ENCODE measurements at regions not wholly inside any gene's neighbourhood (a gene's known extent, or its start where the extent isn't known, plus 50 kb on each side); places are given as distances from the start of the nearest gene placed in this dataset.
A peak's percentile ranks its signal among the peaks of the same experiment; 100 is the strongest.

DNA sequence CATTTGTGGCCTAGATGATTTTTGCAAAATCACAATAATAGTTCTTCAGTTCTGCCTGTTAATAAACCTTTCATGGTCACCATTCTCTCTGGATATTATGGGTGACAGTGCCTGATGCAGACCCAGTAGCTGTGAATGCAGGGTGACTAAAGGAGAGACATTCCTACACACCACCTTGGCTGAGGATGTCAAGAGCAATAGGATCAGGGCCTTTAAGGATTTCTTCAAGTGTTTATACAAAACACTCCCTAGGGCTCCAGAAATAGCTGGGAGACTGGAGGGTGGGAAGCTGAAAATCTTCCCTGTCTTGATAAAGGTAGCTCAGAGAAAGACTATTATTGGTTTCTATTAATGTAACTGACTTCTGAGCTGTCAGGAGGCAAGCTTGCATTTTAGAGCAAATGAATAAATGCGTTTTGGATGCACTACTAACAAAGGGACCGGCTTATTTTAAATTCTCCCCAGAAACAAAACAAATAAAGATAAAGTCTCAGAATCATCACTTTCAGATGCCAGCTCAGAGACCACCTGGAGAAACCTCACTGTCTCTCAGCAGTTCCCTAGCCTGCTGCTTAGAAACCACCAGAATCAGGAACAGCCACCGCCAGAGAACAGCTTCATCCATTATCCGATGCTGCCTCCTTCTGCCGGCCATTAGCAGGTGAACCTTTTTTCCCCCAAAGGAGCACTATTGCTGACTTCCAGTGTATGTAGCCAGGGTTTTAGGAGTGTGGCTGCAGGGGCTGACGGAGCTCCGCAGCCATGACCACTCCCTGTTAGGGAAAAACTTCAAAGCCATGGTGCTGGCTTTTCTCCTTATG lies 171.4 kb upstream of the DYNLRB2 start:
- no peak overlapping the region for H3K4me3 ChIP-seq (ENCODE audit: low read length)
- DNase-seq (ENCODE audit: low read depth), result peak; percentile 15
- TF ChIP-seq, protein P1, sequence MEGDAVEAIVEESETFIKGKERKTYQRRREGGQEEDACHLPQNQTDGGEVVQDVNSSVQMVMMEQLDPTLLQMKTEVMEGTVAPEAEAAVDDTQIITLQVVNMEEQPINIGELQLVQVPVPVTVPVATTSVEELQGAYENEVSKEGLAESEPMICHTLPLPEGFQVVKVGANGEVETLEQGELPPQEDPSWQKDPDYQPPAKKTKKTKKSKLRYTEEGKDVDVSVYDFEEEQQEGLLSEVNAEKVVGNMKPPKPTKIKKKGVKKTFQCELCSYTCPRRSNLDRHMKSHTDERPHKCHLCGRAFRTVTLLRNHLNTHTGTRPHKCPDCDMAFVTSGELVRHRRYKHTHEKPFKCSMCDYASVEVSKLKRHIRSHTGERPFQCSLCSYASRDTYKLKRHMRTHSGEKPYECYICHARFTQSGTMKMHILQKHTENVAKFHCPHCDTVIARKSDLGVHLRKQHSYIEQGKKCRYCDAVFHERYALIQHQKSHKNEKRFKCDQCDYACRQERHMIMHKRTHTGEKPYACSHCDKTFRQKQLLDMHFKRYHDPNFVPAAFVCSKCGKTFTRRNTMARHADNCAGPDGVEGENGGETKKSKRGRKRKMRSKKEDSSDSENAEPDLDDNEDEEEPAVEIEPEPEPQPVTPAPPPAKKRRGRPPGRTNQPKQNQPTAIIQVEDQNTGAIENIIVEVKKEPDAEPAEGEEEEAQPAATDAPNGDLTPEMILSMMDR (conservative IDR thresholded peaks at IDR 0.05; ENCODE audit: low read depth, low read length), result peak; percentile 76

DNA sequence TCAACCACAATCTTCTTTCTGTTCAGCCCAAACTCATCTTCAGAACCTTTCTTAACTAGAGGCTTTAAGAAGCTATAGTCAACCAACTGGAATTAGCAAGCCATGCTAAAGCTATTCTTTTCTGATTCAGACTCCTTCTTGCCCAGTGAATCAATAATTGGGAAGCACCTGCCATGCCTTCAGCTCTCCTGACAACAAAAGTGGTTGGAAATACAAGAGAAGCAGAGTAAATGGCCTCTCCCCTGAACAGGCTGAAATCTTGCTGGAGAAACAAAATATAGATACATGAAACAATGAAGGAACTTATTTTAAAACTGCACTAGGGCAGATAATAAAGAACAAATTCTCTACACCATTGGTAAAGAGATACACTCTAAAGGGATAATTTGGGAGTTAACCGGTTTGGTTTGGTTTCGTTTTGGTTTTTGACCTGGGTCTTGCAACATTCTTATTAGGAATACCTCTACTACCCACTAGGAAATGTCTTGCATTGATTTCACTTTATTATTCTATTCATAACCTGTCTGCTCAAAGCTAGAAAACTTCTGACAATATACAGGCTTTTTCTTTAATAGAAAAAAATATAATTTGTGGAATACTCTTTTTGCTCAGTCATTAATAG lies 173.6 kb upstream of the DYNLRB2 start:
- H3K4me3 ChIP-seq (ENCODE audit: low read length), result no peak overlapping the region
- DNase-seq (ENCODE audit: low read depth), result no peak
- TF ChIP-seq, protein P1 (conservative IDR thresholded peaks at IDR 0.05; ENCODE audit: low read depth, low read length), result no peak

DNA sequence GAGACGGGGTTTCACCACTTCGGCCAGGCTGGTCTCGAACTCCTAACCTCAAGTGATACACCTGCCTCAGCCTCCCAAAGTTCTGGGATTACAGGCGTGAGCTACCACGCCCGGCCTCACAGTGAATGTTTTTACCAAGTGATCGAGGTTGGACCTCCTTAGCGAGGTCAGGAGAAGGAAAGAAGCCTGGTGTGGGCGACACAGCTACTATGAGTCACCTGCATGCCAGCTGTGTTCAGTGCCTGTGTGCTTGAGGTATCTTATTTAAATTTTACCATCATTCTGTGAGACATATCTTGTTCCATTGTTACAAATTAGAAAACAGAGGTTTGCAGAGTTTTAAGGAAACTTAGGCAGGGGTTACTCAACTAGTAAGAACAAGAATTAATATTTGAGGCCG lies 174.8 kb upstream of the DYNLRB2 start:
- H3K4me3 ChIP-seq (ENCODE audit: low read length), result no peak overlapping the region
- no peak for DNase-seq (ENCODE audit: low read depth)
- TF ChIP-seq, protein P1 (conservative IDR thresholded peaks at IDR 0.05; ENCODE audit: low read depth, low read length), result no peak

DNA sequence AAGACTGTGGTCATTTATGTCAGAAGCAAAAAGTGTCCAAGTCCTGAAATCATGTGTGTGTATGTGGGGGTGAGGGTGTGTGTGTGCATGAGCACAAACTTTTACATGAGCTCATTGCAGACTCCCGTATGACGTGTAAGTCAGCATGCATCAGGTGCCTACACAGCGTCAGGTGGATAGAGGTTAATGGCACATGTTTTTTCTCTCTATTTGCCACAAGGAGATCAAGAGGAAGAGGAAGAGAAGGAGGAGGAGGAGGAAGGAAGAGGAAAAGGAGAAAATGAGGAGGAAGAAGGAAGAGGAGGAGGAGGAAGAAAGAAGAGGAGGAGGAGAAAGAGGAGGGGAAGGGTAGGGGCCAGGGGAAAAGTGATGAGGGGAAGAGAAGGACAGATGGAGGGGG lies 178.0 kb upstream of the DYNLRB2 start:
- DNase-seq (ENCODE audit: low read depth), result no peak
- TF ChIP-seq, protein P1 (conservative IDR thresholded peaks at IDR 0.05; ENCODE audit: low read depth, low read length), result no peak
- H3K4me3 ChIP-seq (ENCODE audit: low read length), result no peak overlapping the region

DNA sequence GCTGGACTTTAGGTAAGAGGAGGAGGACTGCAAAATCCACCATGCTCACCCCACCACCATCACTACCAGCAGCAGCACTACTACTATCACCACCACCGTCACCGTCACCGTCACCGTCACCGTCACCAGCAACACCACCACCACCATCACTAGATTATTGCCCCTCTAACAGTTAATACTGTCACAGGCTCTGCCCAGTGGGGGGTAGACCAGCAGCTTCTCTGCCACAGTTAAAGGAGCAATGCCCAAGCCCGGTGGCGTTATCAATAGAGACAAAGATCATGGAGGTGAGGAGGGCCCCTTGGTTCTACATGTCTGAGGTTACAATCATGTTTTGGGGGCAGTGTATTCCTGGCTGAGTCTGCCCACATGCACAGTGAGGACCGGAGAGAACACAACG lies 184.4 kb upstream of the DYNLRB2 start:
- H3K4me3 ChIP-seq (ENCODE audit: low read length), result no peak overlapping the region
- DNase-seq (ENCODE audit: low read depth), result no peak
- TF ChIP-seq, protein P1 (conservative IDR thresholded peaks at IDR 0.05; ENCODE audit: low read depth, low read length), result no peak

DNA sequence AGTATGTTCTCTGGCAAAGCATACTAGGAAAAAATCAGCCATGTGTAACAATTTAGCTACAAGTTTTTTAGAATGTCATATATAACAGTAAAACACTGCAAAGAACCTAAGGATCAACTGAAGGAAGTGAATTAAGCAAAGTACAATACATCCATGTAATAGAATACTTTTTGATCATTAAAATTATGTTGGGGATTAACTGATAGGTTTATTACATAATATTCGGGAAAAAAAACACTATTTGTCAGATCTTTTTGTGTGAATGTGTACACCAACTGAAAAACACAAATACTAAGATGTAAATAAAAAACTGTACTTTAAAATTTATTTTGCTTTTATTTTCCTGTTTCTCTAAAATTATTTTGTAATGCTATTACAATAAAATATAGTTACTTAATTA lies 185.5 kb upstream of the DYNLRB2 start:
- H3K4me3 ChIP-seq (ENCODE audit: low read length), result no peak overlapping the region
- TF ChIP-seq, protein P1 (conservative IDR thresholded peaks at IDR 0.05; ENCODE audit: low read depth, low read length), result no peak
- DNase-seq (ENCODE audit: low read depth), result no peak

DNA sequence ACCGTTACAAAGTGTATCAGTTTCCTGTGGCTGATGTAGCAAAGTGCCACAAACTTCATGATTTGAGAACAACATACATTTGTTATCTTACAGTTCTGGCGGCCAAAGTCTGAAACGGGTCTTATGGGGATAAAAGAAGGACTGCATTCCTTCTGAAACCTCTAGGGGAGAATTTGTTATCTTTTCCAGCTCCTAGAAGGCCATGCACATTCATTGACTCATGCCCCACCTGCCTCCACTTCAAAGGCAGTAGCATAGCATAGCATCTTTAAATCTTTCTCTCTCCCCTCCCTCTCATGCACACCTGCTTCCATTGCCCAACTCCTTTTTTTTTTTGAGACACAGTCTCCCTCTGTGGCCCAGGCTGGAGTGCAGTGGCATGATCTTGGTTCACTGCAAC lies 190.7 kb upstream of the DYNLRB2 start:
- DNase-seq (ENCODE audit: low read depth), result no peak
- no peak overlapping the region for H3K4me3 ChIP-seq (ENCODE audit: low read length)
- TF ChIP-seq, protein P1 (conservative IDR thresholded peaks at IDR 0.05; ENCODE audit: low read depth, low read length), result no peak

All from retinal pigment epithelial cell (primary cell).